ENCODE measurements at regions not wholly inside any gene's neighbourhood (a gene's known extent, or its start where the extent isn't known, plus 50 kb on each side); places are given as distances from the start of the nearest gene placed in this dataset.

- TF ChIP-seq CTCF (IDR thresholded peaks at IDR 0.05), result no peak
- no peak for TF ChIP-seq POLR2A (IDR thresholded peaks at IDR 0.05)
- no peak for TF ChIP-seq POLR2AphosphoS5 (IDR thresholded peaks at IDR 0.05)
Observed at GRCh38 chr3:64918989-64919388, 231.2 kb upstream of the ADAMTS9 start.
